H1 (cell line): ENCODE measurements at regions not wholly inside any gene's neighbourhood (a gene's known extent, or its start where the extent isn't known, plus 50 kb on each side); places are given as distances from the start of the nearest gene placed in this dataset.

Experiments used
- TF ChIP-seq, protein P1 (sequence below): fragments of 300-600 bp; sonication (generic); IDR thresholded peaks from 2 replicates; pipeline ENCODE4 v1.7.1; 2012; ENCODE audit warnings: low read length, moderate library complexity, mild to moderate bottlenecking, inconsistent platforms; ENCODE audit not compliant: insufficient replicate concordance

DNA sequence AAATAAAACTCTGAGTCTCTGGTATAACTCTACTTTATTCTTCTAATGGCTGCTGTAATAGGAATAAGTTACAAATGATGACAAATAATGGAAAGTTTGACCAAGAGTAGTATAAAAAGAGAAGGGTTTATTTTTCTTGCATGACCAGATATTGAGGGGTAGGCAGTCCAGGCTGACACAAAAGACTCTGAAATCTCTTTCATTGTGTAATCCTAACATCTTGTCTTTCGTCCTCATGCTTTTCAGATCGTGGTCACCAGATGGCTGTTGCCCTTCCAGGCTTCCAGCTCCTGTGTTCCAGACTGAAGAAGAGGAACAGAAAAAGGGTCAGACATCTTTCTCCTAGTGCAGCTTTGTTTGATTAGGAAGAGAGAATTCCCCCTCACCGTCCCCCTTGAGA, 176.9 kb upstream of the GK2 start (continued):
- TF ChIP-seq, protein P1, sequence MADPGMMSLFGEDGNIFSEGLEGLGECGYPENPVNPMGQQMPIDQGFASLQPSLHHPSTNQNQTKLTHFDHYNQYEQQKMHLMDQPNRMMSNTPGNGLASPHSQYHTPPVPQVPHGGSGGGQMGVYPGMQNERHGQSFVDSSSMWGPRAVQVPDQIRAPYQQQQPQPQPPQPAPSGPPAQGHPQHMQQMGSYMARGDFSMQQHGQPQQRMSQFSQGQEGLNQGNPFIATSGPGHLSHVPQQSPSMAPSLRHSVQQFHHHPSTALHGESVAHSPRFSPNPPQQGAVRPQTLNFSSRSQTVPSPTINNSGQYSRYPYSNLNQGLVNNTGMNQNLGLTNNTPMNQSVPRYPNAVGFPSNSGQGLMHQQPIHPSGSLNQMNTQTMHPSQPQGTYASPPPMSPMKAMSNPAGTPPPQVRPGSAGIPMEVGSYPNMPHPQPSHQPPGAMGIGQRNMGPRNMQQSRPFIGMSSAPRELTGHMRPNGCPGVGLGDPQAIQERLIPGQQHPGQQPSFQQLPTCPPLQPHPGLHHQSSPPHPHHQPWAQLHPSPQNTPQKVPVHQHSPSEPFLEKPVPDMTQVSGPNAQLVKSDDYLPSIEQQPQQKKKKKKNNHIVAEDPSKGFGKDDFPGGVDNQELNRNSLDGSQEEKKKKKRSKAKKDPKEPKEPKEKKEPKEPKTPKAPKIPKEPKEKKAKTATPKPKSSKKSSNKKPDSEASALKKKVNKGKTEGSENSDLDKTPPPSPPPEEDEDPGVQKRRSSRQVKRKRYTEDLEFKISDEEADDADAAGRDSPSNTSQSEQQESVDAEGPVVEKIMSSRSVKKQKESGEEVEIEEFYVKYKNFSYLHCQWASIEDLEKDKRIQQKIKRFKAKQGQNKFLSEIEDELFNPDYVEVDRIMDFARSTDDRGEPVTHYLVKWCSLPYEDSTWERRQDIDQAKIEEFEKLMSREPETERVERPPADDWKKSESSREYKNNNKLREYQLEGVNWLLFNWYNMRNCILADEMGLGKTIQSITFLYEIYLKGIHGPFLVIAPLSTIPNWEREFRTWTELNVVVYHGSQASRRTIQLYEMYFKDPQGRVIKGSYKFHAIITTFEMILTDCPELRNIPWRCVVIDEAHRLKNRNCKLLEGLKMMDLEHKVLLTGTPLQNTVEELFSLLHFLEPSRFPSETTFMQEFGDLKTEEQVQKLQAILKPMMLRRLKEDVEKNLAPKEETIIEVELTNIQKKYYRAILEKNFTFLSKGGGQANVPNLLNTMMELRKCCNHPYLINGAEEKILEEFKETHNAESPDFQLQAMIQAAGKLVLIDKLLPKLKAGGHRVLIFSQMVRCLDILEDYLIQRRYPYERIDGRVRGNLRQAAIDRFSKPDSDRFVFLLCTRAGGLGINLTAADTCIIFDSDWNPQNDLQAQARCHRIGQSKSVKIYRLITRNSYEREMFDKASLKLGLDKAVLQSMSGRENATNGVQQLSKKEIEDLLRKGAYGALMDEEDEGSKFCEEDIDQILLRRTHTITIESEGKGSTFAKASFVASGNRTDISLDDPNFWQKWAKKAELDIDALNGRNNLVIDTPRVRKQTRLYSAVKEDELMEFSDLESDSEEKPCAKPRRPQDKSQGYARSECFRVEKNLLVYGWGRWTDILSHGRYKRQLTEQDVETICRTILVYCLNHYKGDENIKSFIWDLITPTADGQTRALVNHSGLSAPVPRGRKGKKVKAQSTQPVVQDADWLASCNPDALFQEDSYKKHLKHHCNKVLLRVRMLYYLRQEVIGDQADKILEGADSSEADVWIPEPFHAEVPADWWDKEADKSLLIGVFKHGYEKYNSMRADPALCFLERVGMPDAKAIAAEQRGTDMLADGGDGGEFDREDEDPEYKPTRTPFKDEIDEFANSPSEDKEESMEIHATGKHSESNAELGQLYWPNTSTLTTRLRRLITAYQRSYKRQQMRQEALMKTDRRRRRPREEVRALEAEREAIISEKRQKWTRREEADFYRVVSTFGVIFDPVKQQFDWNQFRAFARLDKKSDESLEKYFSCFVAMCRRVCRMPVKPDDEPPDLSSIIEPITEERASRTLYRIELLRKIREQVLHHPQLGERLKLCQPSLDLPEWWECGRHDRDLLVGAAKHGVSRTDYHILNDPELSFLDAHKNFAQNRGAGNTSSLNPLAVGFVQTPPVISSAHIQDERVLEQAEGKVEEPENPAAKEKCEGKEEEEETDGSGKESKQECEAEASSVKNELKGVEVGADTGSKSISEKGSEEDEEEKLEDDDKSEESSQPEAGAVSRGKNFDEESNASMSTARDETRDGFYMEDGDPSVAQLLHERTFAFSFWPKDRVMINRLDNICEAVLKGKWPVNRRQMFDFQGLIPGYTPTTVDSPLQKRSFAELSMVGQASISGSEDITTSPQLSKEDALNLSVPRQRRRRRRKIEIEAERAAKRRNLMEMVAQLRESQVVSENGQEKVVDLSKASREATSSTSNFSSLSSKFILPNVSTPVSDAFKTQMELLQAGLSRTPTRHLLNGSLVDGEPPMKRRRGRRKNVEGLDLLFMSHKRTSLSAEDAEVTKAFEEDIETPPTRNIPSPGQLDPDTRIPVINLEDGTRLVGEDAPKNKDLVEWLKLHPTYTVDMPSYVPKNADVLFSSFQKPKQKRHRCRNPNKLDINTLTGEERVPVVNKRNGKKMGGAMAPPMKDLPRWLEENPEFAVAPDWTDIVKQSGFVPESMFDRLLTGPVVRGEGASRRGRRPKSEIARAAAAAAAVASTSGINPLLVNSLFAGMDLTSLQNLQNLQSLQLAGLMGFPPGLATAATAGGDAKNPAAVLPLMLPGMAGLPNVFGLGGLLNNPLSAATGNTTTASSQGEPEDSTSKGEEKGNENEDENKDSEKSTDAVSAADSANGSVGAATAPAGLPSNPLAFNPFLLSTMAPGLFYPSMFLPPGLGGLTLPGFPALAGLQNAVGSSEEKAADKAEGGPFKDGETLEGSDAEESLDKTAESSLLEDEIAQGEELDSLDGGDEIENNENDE, result no peak
